Stimulated activated naive CD4-positive, alpha-beta T cell treated with Interleukin-2 at 50 U/mL for 16 hours (primary cell): ENCODE measurements at regions not wholly inside any gene's neighbourhood (a gene's known extent, or its start where the extent isn't known, plus 50 kb on each side); places are given as distances from the start of the nearest gene placed in this dataset.

Experiments used
- DNase-seq: peaks from one replicate; lab custom pipeline; 2025; lab: John Stamatoyannopoulos, UW

DNA sequence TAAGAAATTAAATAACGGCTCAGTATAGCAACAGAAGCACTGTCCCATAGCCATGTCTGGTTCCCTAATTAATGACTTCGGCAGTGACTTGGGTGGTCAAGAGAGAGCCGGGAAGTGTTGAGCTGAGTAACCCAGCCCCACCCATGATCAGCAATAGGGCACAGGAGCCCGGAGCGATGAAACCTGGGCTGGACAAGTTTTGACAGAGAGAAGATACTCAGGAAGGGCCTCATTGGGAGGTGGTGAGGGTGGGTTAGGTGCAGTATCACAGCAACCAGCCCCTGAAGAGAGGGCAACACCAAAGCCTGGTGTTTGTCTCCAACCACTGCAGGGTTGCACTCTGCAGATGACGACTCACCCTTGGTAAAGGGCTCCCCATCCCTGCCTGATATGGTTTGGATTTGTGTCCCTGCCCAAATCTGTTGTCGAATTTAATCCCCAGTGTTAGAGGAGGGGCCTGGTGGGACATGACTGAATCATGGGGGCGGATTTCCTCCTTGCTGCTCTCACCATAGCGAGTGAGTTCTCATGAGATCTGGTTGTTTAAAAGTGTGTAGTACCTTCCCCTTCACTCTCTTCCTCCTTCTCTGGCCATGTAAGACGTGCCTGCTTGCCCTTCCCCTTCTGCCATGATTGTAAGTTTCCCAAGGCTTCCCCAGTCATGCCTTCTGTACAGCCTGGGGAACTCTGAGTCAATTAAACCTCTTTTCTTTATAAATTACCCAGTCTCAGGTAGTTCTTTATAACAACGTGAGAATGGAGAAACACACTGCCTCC lies 124.9 kb upstream of the MED13L start:
- no peak for DNase-seq

DNA sequence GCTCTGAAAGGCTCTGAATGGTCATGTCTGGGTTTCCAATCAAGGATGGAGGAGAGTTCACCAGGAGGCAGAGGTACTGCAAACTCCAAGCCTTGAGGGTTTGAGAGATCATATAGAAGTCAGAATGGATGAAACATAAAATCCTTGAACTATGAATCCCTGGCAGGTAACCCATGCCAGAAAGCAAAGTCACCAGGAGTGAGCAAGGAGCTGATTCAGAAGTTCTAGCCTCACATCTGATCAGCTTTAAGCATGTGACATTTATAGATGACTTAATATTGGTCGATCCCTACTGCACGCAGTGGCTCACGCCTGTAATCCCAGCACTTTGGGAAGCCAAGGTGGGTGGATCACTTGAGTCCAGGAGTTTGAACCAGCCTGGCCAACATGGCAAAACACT lies 126.1 kb upstream of the MED13L start:
- DNase-seq: no peak

DNA sequence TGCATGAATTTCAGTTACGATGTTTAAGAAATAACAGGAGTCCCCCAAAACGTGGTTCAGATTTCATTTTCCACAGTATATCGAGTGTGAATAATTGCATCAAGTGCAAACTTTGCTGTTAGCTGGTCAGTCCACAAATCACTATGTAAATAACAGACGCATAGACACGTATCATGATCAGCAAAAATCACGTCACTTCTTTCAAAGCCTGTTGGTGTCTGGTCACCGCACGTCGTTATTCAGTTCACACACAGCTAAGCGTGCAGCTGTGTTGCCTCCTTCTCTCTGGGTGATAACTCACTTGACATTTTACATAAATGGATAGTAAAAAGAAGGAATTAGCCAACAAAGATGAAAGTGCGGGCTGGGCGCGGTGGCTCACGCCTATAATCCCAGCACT lies 126.8 kb upstream of the MED13L start:
- DNase-seq: no peak

DNA sequence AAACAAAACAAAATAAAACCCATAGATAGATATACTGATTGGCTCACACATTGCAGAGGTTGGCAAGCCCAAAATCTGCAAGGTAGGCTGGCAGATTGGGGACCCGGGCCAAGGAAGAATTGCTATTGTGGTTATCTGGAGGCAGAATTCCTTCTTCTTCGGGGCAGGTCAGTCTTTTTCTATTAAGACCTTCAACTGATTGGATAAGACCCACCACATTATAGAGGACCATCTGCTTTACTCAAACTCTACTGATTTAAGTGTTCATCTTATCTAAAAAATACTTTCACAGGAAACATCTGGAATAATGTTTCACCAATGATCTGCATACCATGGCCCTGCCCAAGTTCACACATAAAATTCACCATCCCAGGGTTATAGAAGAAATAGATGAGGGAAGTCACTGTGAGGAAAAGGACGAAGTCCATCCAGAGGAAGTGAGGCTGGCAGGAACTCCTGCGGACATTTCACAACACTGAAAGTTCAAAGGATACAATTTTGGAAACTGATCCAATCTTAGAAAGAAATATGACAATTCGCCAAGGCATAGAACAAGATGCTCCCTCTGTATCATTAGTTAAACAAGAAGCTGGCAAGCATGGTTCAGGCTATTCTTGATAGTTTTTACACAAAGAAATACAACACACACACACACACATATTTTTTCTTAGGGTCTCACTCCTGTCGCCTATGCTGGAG lies 127.6 kb upstream of the MED13L start:
- DNase-seq: no peak

DNA sequence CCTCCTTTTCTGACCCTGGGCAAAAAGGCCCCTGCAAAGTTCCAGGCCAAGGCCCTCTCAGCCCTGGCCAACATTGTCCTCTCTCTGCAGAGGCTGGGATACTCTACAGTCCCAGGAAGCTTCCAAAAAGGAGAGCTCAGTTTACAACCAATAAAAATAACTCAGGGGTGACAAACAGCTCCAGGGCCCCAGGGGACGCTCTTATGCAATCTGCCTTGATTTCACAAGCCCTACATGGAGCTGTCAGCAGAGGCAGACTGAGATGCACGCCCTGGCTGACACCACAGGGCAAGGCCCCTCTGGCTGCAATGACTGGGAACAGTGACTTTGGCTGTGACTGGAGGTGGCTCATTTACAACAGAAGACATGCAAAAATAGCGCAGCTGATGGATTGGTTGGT lies 129.0 kb upstream of the MED13L start:
- no peak for DNase-seq

DNA sequence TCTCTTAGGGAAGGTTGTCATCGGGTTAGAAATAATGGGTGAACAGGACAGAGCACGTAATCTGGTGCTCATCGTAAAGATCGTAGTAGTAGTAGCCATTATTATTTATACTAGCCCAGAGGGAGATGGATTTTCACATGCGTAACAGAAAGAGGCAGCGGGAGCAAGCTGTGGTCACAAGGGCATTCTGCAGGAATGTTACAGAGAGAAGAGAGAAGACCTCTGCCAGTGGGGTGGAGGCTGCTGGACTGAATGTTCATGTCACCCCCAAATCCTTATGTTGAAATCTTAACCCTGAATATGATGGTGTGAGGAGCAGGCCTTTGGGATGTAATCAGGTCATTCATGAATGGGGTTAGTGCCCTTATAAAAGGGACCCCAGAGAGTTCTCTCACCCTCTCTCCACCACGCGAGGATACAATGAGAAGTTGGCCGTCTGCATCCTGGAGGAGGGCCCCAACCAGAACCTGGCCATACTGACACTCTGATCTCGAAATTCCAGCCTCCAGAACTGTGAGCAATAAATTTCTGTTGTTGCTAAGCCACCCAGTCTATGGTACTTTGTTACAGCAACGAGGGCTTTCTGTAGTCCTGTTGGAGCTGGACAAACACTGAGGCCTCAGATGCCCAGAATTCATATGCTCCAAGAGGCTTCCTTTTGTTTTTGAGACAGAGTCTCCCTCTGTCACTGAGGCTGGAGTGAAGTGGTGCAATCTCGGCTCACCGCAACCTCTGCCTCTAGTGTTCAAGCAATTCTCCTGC lies 131.2 kb upstream of the MED13L start:
- DNase-seq: no peak

DNA sequence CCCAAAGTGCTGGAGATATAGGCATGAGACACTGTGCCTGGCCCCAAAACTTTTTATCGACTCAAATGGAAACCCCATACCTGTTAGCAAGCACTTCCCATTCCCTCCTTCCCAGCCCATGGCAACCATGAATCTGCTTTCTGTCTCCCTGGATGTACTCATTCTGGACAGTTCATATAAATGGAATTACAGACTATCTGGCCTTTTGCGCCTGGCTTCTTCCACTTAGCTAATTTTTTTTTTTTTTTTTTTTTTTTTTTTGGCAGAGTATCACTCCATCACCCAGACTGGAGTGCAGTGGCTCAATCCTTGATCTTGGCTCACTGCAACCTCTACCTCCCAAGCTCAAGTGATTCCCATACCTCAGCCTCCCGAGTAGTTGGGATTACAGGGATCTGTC lies 134.5 kb upstream of the MED13L start:
- DNase-seq: no peak

DNA sequence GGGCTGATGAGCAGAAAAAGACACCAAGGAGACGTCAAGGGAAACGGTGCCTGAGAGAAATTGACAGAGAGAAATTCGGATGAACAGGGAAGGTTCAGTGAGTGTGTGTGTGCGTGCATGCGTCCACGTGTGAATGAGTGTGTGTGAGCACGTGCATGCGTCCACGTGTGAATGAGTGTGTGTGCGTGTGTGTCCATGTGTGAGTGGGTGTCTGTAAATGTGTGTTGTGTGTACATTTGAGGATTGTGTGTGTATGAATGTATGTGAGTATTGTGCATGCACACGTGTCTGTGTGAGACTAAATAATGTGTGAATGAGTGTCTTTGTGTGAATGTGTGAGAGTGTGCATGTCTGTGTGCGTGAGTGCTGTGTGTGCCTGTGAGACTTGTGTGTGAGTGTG lies 137.4 kb upstream of the MED13L start:
- no peak for DNase-seq

DNA sequence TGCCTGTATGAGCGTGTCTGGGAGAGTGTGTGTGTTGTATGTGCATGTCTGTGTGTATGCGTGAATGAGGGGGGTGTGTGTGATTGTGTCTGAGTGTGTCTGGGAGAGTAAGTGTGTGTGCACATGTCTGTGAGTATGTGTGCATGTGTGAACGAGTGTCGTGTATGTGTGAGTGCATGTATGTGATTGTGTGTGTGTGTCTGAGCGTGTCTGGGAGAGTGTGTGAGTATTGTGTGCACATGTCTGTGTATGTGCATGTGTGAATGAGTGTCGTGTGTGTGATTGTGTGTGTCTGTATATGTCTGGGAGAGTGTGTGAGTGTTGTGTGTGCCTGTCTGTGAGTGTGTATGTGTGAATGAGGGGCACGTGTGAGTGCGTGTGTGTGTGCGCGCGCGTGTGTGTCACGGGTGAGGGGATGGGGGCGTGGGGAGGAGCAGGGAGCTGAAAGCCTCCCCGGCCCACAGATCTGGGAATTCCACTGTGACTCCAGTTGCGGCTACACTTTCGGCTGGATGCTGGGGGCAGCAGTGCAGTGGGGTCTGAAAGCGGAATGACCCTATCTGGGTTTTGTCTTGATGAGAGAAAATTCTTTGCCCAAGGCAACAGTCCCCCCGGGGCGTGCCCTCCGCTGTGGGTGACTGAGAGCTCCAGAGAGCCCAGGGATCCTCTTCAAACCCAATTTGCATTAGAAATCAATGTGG lies 138.1 kb upstream of the MED13L start:
- DNase-seq: no peak

DNA sequence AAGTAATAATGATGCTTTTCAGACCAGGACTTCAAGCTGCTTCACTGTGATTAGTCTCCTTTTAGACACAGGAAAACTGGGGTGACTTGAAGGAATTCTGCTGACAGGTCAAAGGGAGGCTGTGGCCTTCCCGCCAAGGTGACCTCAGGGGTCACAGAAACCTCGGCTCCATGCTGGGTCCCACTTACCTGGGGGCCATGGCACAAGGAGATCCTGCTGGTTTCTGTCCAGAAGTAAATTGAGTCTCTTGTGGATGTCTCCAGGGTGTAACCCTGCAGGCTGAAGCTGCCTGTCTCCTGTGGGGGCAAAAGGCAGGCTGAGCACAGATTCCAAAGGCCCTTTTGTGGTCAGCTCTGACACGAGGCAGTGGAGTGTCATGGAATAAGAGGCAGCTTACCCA lies 138.7 kb upstream of the MED13L start:
- DNase-seq: no peak

DNA sequence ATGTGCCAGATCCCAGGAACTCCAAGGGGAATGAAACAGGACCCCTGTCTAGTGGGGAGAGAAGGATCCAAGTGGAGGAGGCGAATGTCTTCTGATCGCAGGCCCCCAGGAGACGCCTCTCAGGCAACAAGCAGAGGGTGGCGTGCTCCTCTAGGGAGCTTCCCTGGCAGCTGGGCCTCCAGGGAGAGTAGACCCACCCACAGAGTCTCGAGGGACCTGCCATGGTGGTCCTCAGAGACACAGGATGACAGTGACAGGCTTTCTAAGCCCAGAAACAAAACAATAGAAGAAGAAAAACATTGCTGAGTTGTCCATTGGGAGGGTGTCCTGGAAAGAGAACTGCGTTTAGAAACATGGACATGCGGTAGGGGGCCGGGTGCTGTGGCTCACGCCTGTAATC lies 140.6 kb upstream of the MAP1LC3B2 start:
- no peak for DNase-seq

DNA sequence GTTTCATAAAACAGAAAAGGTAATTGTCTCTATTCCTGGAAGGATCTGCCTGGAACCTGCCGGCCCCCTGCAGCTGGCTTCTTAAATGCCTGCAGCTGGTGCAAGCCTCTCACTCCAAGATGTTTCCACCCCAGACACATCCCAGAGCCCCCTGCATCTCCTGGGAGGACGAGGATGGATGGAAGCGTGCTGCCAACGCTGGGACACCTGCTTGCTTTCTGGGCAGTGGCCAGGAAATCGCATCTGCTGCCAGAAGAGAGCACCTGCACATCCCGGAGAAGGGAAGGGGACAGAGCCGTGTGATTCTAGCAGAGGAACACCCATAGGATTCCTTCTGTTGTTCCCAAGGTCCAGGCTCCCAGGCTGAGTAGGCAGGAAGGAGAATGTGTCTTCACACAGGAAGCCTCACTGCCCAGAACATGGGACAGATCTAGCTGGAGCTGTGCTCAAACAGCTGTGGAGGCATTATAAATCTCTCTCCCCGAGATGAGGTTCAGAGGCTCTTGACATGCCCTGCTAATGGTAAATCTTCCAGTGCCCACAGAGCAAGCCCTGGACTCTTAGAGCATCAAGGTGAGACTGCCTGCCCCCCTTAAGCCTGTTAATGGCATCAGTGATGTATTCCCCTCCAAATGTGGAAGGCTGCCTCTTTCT lies 138.8 kb upstream of the MAP1LC3B2 start:
- DNase-seq: no peak

DNA sequence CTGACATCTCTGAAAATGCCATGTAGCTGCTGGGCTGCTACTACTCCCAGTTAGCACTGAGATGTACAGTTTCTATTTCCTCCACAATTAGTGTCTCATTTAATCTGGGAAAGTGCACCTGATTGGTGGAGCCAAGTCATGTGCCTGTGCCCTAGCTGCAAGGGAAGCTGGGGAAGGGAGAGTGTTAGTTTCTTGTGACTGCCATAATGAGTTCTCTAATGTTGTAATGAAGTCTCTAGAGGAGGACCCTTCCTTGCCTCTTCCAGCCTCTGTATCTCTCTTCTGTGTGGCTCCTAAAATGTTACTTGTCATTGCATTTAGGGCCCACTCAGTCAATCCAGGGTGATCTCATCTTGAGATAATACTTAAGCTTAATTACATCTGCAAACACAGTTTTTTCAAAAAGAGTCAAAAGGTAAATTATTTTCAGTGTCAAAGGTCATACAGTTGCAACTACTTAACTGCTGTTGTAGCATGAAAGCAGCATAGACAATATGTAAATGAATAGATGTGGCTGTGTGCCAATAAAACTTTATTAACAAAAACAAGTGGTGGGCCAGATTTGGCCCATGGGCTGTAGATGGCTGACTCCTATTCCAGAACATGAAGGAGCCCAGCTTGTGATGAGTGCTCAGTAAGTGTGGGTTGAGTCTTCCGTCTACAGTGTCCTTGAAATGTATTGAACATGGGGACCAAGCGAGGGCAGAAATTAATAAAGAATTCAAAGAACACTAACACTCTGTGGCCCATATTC lies 137.2 kb upstream of the MAP1LC3B2 start:
- DNase-seq: no peak

DNA sequence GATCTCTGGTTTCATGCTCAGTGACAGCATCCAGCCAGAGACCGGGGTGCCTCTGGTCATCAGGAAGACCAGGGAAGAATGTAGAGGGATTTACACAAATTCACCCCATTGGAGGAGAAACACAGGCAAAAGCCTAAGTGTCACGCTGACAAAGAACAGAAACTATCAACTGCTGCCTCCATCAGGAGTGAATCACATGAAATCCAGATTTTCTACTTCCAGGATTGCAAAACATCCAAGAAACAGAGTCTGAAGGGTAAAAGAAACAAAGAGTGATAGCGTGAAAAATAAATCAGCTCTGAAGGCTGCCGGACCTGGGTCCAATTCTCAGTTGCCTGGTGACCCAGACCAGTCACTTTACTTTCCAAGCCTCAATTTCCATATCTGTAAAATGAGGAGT lies 136.1 kb upstream of the MAP1LC3B2 start:
- no peak for DNase-seq

DNA sequence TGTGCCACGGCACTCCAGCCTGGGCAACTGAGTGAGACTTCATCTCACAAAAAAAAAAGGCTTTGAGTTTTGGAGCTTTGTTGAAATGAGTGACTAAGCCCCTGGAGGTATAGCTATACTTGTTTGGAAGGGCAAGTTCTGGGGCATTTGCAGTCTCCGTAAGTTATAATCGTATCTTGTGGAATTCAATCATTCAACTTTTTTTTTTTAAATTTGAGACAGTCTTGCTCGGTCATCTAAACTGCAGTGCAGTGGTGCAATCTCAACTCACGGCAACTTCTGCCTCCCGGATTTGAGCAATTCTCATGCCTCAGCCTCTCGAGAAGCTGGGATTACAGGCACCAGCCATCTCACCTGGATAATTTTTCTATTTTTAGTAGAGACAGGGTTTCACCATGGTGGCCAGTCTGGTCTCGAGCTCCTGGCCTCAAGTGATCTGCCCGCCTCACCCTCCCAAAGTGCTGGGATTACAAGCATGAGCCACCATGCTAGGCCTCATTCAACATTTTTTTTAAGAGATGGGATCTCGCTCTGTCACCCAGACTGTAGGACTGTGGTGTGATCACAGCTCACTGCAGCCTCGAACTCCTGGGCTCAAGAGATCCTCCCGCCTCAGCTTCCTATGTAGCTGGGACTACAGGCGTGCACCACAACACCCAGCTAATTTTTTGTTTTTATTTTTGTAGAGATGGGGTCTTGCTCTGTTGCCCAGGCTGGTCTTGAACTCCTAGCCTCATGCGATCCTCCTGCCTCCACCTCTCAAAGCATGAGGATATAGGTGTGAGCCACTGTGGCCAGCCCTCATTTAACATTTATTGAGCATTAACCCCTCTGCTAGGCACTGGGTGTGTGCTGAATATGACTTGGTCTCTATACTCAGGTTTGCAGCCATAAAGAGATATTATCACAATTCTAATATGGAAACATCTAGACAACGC lies 133.7 kb upstream of the MAP1LC3B2 start:
- no peak for DNase-seq

DNA sequence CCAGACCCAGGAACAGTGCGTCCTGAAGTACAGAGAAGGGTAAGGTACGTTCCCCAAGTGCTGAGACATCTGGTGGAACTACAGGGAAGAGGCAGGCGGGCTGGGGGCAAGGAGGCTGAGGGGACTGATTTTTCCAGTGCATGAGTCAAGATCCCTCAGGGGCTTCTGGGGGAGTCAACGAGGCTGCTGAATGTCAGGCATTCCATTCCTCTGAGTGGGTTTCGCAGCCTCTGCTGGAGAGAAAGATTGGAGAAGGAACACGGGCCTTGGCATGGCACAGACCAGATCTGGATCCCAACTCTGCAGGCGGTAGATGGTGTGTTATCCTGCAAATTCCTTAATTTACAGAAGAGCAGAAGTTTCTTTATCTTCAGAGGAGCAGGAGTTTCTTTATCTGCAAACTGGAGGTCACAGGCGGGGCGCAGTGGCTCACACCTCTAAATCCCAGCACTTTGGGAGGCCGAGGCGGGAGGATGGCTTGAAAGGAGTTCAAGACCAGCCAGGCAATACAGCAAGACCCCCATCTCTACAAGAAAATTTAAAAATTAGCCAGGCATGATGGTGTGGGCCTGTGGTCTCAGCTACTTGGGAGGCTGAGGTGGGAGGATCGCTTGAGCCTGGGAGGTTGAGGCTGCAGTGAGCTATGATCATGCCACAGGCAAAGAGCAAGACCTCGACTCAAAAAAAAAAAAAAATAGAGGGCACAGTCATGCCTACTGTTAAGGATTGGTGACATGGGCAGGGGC lies 132.6 kb upstream of the MAP1LC3B2 start:
- DNase-seq: no peak

DNA sequence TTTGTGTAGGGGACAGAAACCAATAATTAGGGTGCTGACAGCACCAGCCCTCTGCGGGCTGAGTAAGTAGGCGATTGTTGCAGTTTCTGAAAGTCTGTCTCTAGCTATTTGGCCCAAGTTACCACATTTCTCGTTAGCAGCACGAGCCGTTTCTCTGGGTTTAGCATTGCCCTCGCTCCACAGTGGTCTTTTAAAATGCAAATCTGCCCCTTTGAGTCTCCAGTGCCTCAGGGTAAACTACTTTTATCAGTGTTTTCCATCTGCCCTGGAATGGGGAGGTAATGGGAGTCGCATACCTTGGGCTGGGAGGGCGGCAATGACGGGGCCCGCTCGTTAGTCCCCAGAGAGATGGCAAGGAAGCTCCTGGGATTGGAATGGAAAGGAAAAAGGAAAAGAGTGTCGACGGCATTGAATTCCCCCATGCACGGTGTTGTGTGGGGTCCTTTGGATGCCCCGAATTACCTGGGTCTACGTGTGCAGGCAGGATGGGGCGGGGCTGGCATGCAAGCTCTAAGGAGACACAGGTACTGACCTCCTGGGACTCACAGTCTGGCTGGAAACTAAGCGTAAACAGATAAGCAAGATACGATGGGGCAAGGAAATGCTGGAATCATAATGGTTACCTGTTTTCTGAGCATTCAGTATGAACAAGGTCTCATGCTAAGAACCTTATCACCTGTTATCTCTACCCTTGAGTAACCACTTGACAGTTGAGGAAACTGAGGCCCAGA lies 131.8 kb upstream of the MAP1LC3B2 start:
- DNase-seq: no peak

DNA sequence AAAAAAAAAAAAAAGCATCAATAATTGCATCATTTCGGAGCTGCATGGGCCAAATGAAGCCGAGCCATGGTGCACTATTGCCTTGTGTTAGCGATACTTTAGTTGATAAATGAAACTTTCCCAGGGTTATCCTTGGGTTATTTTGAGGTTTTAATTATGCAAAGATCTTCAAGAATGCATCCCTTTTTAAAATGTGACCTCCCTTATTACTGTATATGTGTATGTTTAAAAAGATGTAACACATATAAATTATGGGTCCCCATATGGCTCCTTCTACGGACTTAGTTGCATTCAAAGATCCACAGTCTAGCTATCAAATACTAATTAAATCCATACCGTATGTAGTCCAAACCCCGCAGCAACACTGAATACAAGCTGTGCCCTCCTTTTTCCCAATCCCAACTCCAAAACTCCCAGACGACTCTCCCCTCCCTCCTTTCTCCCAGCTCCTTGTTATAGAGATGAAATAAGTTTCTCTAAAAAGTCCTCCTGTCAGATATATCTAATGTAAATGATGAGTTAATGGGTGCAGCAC lies 129.3 kb upstream of the MAP1LC3B2 start:
- no peak for DNase-seq
